ENCODE measurements at regions not wholly inside any gene's neighbourhood (a gene's known extent, or its start where the extent isn't known, plus 50 kb on each side); places are given as distances from the start of the nearest gene placed in this dataset.

- TF ChIP-seq CTCF (conservative IDR thresholded peaks at IDR 0.05; ENCODE audit: low read length) (no peak), EZH2phosphoT487 (IDR thresholded peaks at IDR 0.05; ENCODE audit: borderline replicate concordance, low read depth, low read length) (no peak)
Observed at GRCh38 chr1:87474098-87474497, 145.4 kb downstream of the LMO4 start.

Data from OCI-LY7 (cell line).